ENCODE measurements at regions not wholly inside any gene's neighbourhood (a gene's known extent, or its start where the extent isn't known, plus 50 kb on each side); places are given as distances from the start of the nearest gene placed in this dataset.
A peak's percentile ranks its signal among the peaks of the same experiment; 100 is the strongest.

DNA sequence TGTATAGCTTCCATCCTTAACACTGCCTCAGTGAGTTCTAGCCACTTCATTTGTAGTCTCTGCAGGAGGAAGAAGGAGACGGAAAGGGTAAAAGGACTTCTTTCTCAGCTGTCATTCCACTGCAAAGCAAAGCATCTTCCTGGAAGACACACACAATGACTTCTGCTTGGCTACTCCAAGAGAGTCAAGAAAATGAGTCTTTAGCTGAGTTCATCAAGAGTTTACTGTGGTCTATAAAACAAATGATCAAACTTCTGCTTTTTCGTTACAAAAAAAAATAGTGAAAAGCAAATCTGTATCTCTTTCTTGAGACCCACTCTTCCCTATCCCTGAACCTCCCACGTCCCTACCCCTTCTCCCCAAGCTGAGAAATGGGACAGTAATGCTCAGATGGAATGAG is 205.0 kb upstream of the AHR start:
- Histone ChIP-seq H2AFZ (ENCODE audit: low read length) (no peak overlapping the region), H3K4me3 (replicated peaks in 1 of 3; ENCODE audit: insufficient read depth in 1 of 3, low read depth in 2 of 3, low read length in 3 of 3) (no peak overlapping the region), H3K79me2 (ENCODE audit: insufficient read depth, low read length) (no peaks in the 10 kb centered on the region), H3K27me3 (ENCODE audit: control insufficient read depth in 1 of 2, insufficient read depth in 2 of 2, low read length in 2 of 2) (no peaks in the 10 kb centered on the region), H3K27ac (ENCODE audit: extremely low read length, insufficient read depth, low read length) (no peak overlapping the region), H3K4me2 (ENCODE audit: low read depth, low read length) (no peak overlapping the region), H3K4me1 (ENCODE audit: insufficient read depth, low read length) (peaks cover 6% of the 10 kb centered on the region), H4K20me1 (ENCODE audit: insufficient read depth, low read length) (no peaks in the 10 kb centered on the region), H3K9ac (ENCODE audit: insufficient read depth, low read depth, low read length) (no peak overlapping the region), H3K36me3 (replicated peaks in 1 of 2; ENCODE audit: control insufficient read depth in 1 of 2, insufficient read depth in 2 of 2, low read length in 2 of 2) (no peaks in the 10 kb centered on the region), H3K9me3 (ENCODE audit: low read length) (no peaks in the 10 kb centered on the region)
- WGBS (ENCODE audit: low lambda C conversion rate), result 92% methylated on average over 3 of the region's 3 CpGs
- POLR2A ChIA-PET, result no interaction called here
- FAIRE-seq (no peak), DNase-seq (ENCODE audit: low spot score) (no peak), ATAC-seq (no peak)
- CTCF ChIA-PET (ENCODE audit: low intra/inter-chr PET ratio, low total read pairs), result no interaction called here
- TF ChIP-seq ELF3 (CRISPR knock-in tag; IDR thresholded peaks at IDR 0.05), result no peak
- TF ChIP-seq HNRNPK (IDR thresholded peaks at IDR 0.05; ENCODE audit: low read depth, low read length, poor library complexity, severe bottlenecking), result peak; percentile 24
- TF ChIP-seq, protein P1, sequence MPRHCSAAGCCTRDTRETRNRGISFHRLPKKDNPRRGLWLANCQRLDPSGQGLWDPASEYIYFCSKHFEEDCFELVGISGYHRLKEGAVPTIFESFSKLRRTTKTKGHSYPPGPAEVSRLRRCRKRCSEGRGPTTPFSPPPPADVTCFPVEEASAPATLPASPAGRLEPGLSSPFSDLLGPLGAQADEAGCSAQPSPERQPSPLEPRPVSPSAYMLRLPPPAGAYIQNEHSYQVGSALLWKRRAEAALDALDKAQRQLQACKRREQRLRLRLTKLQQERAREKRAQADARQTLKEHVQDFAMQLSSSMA (CRISPR knock-in tag; IDR thresholded peaks at IDR 0.05), result no peak
- no peak for TF ChIP-seq ATM (IDR thresholded peaks at IDR 0.05; ENCODE audit: borderline replicate concordance)
- intact Hi-C loops (cut with micrococcal nuclease; ENCODE audit: unreplicated experiment), result loop anchor here (5.0 kb wide), 1 partner anchor 566 kb away; the partner anchor contains the start of gene LRRC72
- no TSS peak for BruUV-seq (replicated peaks)
- in situ Hi-C loops (cut with HindIII; ENCODE audit: extremely low pct_ligation_motif_present, low pct_unique_long_range_greater_than_20kb), result no loop called here

DNA sequence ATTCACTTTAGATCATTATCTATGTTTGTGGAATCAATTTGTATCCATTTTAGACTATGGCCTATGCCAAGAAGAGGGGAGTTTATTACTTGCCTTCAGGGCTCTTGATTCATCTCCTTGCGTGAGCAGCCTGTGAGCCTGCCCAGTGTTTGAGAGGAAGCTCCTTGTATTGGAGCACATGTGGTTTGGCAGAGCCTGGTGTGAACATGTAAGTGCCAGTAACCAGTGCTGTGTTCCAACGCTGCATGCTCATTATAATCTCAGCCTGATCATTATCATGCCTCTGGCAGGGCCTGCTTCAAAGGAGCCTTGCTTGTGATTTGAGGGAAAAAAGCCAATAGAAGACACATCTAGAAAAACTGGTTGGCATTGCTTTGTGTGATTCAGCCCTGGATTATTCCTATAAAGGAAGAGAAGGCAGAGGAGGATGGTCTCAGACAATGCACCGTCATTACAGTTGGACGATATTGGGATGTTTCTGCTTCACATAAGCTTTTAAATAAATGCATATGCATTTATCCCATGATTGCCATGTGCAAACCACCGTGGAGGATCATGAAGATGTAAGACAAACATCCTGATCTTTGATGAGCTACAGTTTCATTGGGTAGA is 203.4 kb upstream of the AHR start:
- Histone ChIP-seq H3K4me2 (ENCODE audit: low read depth, low read length) (no peak overlapping the region), H3K9me3 (ENCODE audit: low read length) (no peaks in the 10 kb centered on the region), H2AFZ (ENCODE audit: low read length) (no peak overlapping the region), H3K9ac (ENCODE audit: insufficient read depth, low read depth, low read length) (no peak overlapping the region), H3K36me3 (replicated peaks in 1 of 2; ENCODE audit: control insufficient read depth in 1 of 2, insufficient read depth in 2 of 2, low read length in 2 of 2) (no peaks in the 10 kb centered on the region), H3K27ac (ENCODE audit: extremely low read length, insufficient read depth, low read length) (no peak overlapping the region), H4K20me1 (ENCODE audit: insufficient read depth, low read length) (no peaks in the 10 kb centered on the region), H3K79me2 (ENCODE audit: insufficient read depth, low read length) (no peaks in the 10 kb centered on the region), H3K4me3 (replicated peaks in 1 of 3; ENCODE audit: insufficient read depth in 1 of 3, low read depth in 2 of 3, low read length in 3 of 3) (no peak overlapping the region), H3K4me1 (ENCODE audit: insufficient read depth, low read length) (peaks cover 23% of the 10 kb centered on the region), H3K27me3 (ENCODE audit: control insufficient read depth in 1 of 2, insufficient read depth in 2 of 2, low read length in 2 of 2) (no peaks in the 10 kb centered on the region)
- POLR2A ChIA-PET, result no interaction called here
- TF ChIP-seq SETDB1 (CRISPR knock-in tag; IDR thresholded peaks at IDR 0.05; ENCODE audit: borderline replicate concordance) (no peak), ZNF326 (CRISPR knock-in tag; IDR thresholded peaks at IDR 0.05; ENCODE audit: borderline replicate concordance) (no peak), RELA (CRISPR knock-in tag; IDR thresholded peaks at IDR 0.05) (no peak), FOSL2 (CRISPR knock-in tag; IDR thresholded peaks at IDR 0.05) (no peak)
- TF ChIP-seq, protein P2, sequence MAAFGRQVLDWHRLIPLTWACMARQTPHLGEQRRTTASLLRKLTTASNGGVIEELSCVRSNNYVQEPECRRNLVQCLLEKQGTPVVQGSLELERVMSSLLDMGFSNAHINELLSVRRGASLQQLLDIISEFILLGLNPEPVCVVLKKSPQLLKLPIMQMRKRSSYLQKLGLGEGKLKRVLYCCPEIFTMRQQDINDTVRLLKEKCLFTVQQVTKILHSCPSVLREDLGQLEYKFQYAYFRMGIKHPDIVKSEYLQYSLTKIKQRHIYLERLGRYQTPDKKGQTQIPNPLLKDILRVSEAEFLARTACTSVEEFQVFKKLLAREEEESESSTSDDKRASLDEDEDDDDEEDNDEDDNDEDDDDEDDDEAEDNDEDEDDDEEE (CRISPR knock-in tag; IDR thresholded peaks at IDR 0.05), result no peak
- TF ChIP-seq, protein P3, sequence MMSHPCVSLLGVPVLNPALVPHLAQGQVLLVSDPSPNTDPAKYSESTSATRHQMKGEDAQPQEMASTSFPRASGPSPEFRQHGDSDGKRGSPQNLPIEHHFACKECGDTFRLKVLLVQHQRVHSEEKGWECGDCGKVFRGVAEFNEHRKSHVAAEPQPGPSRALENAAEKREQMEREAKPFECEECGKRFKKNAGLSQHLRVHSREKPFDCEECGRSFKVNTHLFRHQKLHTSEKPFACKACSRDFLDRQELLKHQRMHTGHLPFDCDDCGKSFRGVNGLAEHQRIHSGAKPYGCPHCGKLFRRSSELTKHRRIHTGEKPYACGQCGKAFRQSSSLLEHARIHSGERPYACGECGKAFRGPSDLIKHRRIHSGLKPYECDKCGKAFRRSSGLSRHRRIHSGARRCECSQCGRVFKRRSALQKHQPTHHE (CRISPR knock-in tag; IDR thresholded peaks at IDR 0.05; ENCODE audit: borderline replicate concordance), result no peak
- TF ChIP-seq, protein P4, sequence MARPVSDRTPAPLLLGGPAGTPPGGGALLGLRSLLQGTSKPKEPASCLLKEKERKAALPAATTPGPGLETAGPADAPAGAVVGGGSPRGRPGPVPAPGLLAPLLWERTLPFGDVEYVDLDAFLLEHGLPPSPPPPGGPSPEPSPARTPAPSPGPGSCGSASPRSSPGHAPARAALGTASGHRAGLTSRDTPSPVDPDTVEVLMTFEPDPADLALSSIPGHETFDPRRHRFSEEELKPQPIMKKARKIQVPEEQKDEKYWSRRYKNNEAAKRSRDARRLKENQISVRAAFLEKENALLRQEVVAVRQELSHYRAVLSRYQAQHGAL (CRISPR knock-in tag; IDR thresholded peaks at IDR 0.05; ENCODE audit: not compliant biosample characterization), result no peak
- intact Hi-C loops (cut with micrococcal nuclease; ENCODE audit: unreplicated experiment) (loop anchor here (5.0 kb wide), 2 partner anchors 37 to 568 kb away; partner anchors contain the start of gene LRRC72), in situ Hi-C loops (cut with HindIII; ENCODE audit: extremely low pct_ligation_motif_present, low pct_unique_long_range_greater_than_20kb) (no loop called here)
- DNase-seq (ENCODE audit: low spot score) (no peak), FAIRE-seq (no peak), ATAC-seq (no peak)
- CTCF ChIA-PET (ENCODE audit: low intra/inter-chr PET ratio, low total read pairs), result no interaction called here
- WGBS (ENCODE audit: low lambda C conversion rate), result 92% methylated on average over 5 of the region's 5 CpGs
- BruUV-seq (replicated peaks), result no TSS peak

Data from HepG2 (cell line).